Esophagus squamous epithelium (tissue), 5 donors: ENCODE measurements at regions not wholly inside any gene's neighbourhood (a gene's known extent, or its start where the extent isn't known, plus 50 kb on each side); places are given as distances from the start of the nearest gene placed in this dataset.

Experiments used
- DNase-seq: peaks from one replicate; lab custom pipeline; 2025; lab: John Stamatoyannopoulos, UW
- H3K27ac ChIP-seq, 4 donors: fragments of 200-600 bp; sonication (generic); one replicate each; pipeline ENCODE4 v1.5.1; 2016 to 2019; ENCODE audit warnings: mild to moderate bottlenecking in 1 of 4
- H3K27me3 ChIP-seq, 4 donors: fragments of 200-600 bp; sonication (generic); 1 replicate in 3 of 4; 2 replicates in 1 of 4; pipeline versions ENCODE4 v1.5.1 to v1.6.0; 2017 to 2021; ENCODE audit warnings: antibody characterized with exemption in 1 of 4
- H3K36me3 ChIP-seq, 3 donors: fragments of 200-600 bp; sonication (generic); one replicate each; pipeline ENCODE4 v1.5.1; 2016 to 2019
- H3K4me1 ChIP-seq, 3 donors: fragments of 200-600 bp; sonication (generic); one replicate each; pipeline ENCODE4 v1.5.1; 2017 to 2019
- H3K4me3 ChIP-seq, 4 donors: fragments of 200-600 bp; sonication (generic); 1 replicate in 3 of 4; 2 replicates in 1 of 4; pipeline ENCODE4 v1.5.1; 2016 to 2019; ENCODE audit warnings: mild to moderate bottlenecking in 2 of 4, moderate library complexity in 1 of 4
- H3K9me3 ChIP-seq, 3 donors: fragments of 200-600 bp; sonication (generic); one replicate each; pipeline ENCODE4 v1.5.1; 2016 to 2019
- POLR2A ChIP-seq, 4 donors: fragments of 450-650 bp; IDR thresholded peaks; one replicate each; pipeline ENCODE4 v1.6.1; 2017; ENCODE audit warnings: antibody characterized with exemption in 4 of 4, mild to moderate bottlenecking in 4 of 4, moderate library complexity in 3 of 4
- WGBS, 2 donors: methylation state at CpG; one replicate each; pipeline ENCODE4 v1.1.5; 2018; 5-methylcytosine and 5-hydroxymethylcytosine counted together
- intact Hi-C: fragments of 100-400 bp; cut with DNase I; formaldehyde crosslinking; loops from one replicate; pipeline ENCODE4 v1.15.0; 2022
- TF ChIP-seq, protein P1 (sequence below), 6 experiments: fragments of 450-650 bp in 4 of 6; fragments of 200-600 bp in 2 of 6; sonication (generic) in 2 of 6; IDR thresholded peaks; one replicate each; pipeline ENCODE4 v1.5.1; 2016 to 2019; ENCODE audit warnings: antibody characterized with exemption in 6 of 6, mild to moderate bottlenecking in 4 of 6, moderate library complexity in 4 of 6
- donor health status: DM: yes; HTN: yes; CAD: no.

DNA sequence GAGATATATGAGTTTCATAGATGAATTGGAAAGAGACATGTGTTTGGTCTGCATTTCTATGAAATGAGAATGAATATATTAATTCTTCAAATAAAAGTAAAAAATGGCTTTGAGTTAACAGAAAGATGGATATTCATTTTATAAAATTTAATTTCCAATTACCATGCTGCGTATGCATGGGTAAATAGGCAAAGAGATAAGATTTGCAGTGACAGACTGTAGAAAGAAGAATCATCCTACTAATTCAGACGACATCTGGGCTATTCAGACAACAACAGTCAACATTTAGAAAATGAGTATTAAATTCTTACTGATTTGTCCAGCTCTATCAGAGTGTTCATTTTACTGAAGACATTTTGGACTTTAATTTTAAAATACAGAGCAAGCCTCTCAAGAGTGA lies 602.2 kb upstream of the NRSN1 start:
- Histone ChIP-seq H3K36me3 (no peaks in the 10 kb centered on the region), H3K9me3 (no peaks in the 10 kb centered on the region), H3K27me3 (no peaks in the 10 kb centered on the region), H3K27ac (no peak overlapping the region), H3K4me1 (no peaks in the 10 kb centered on the region), H3K4me3 (no peak overlapping the region)
- no peak for DNase-seq
- TF ChIP-seq POLR2A (IDR thresholded peaks at IDR 0.05) = no peak
- TF ChIP-seq, protein P1, sequence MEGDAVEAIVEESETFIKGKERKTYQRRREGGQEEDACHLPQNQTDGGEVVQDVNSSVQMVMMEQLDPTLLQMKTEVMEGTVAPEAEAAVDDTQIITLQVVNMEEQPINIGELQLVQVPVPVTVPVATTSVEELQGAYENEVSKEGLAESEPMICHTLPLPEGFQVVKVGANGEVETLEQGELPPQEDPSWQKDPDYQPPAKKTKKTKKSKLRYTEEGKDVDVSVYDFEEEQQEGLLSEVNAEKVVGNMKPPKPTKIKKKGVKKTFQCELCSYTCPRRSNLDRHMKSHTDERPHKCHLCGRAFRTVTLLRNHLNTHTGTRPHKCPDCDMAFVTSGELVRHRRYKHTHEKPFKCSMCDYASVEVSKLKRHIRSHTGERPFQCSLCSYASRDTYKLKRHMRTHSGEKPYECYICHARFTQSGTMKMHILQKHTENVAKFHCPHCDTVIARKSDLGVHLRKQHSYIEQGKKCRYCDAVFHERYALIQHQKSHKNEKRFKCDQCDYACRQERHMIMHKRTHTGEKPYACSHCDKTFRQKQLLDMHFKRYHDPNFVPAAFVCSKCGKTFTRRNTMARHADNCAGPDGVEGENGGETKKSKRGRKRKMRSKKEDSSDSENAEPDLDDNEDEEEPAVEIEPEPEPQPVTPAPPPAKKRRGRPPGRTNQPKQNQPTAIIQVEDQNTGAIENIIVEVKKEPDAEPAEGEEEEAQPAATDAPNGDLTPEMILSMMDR (IDR thresholded peaks at IDR 0.05) = no peak
- WGBS, 2 donors = 81 to 85% methylated on average over 2 of the region's 2 CpGs
- intact Hi-C loops = no loop called here

DNA sequence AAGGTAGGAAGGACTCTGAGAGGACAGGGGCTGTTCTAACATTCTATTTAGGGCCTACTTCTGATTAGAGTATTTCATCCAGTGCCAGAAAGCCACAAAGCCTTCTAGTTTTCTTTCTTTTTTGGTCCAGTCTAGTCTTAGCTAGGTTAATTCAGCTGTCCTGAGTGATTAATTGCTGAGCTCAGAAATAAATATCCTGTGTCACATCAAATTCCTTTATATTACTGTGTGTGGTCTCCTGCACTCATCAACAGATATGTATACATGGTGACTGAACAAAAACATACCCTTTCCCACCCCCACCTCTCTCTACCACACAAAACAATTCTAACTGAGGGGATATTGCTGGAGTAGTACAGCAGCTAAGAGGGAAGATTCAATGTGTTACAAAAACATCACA lies 601.5 kb upstream of the NRSN1 start:
- Histone ChIP-seq H3K27me3 (no peaks in the 10 kb centered on the region), H3K9me3 (no peaks in the 10 kb centered on the region), H3K36me3 (no peaks in the 10 kb centered on the region), H3K27ac (no peak overlapping the region), H3K4me3 (no peak overlapping the region), H3K4me1 (no peaks in the 10 kb centered on the region)
- intact Hi-C loops = no loop called here
- TF ChIP-seq, protein P1 (IDR thresholded peaks at IDR 0.05) = no peak
- no peak for TF ChIP-seq POLR2A (IDR thresholded peaks at IDR 0.05)
- DNase-seq = no peak

DNA sequence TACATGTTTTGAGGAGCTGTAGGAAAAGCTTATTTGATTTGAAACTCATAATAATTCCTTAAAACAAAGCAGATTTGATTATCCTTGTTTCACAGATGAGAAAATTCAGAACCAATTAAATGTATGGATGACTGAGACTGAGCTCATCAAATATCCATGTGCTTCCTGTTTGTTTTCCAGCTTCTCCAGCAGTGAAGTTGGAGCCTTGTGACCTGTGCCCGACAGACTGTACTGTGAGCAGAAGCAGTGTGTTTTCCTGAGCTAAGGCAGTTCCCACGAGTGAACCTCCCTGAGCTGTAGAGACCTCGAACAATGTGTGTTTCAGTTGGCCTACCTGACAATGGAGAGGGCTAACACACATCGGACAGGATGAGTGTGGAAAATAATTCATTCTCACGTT lies 599.5 kb upstream of the NRSN1 start:
- H3K27ac ChIP-seq = no peak overlapping the region
- H3K4me1 ChIP-seq = no peaks in the 10 kb centered on the region
- WGBS, 2 donors = 61 to 72% methylated on average over 5 of the region's 5 CpGs
- intact Hi-C loops = no loop called here
- H3K9me3 ChIP-seq = no peaks in the 10 kb centered on the region
- no peak for TF ChIP-seq POLR2A (IDR thresholded peaks at IDR 0.05)
- TF ChIP-seq, protein P1 (IDR thresholded peaks at IDR 0.05) = no peak
- no peak for DNase-seq
- no peaks in the 10 kb centered on the region for H3K36me3 ChIP-seq
- H3K27me3 ChIP-seq = no peaks in the 10 kb centered on the region
- H3K4me3 ChIP-seq = no peak overlapping the region

DNA sequence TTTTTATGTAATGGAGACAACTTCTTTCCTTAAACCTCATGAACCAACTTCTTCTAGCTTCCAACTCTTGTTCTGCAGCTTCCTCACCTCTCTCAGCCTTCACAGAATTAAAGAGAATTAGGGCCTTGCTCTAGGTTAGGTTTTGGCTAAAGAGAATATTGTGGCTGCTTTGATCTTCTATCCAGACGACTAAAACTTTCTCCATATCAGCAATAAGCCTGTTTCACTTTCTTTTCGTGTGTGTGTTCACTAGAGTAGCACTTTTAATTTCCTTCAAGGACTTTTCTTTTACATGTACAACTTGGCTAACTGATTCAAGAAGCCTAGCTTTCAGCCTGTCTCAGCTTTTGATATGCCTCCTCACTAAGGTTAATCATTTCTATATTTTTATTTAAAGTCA lies 596.1 kb upstream of the NRSN1 start:
- intact Hi-C loops = no loop called here
- 51 to 54% methylated on average over 2 of the region's 2 CpGs for WGBS, 2 donors
- no peaks in the 10 kb centered on the region for H3K27me3 ChIP-seq
- no peaks in the 10 kb centered on the region for H3K4me1 ChIP-seq
- no peaks in the 10 kb centered on the region for H3K9me3 ChIP-seq
- H3K4me3 ChIP-seq = no peak overlapping the region
- H3K27ac ChIP-seq = no peak overlapping the region
- no peak for DNase-seq
- no peaks in the 10 kb centered on the region for H3K36me3 ChIP-seq
- no peak for TF ChIP-seq POLR2A (IDR thresholded peaks at IDR 0.05)
- TF ChIP-seq, protein P1 (IDR thresholded peaks at IDR 0.05) = no peak

DNA sequence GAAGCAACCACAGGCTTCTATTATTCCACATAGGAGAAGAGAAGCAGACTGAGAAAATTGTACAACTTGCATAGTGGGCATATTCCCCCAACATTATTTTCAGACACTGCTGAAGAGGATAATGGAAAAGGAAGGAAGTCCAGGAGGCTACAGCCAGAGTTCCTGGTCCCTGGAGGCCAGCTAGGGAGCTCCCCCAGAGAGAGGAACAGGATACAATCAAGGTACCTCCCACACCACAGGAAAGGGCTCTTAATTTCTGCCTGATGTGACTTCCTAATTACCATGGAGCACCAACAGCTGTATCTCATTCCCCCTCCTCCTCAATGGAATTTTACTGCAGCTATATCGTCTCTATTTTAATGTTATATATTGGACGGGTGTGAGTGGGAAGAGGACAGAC lies 594.3 kb upstream of the NRSN1 start:
- no peak overlapping the region for H3K27ac ChIP-seq
- 56 to 80% methylated on average over 2 of the region's 2 CpGs for WGBS, 2 donors

More for the DNA sequence above, 594.3 kb upstream of the NRSN1 start:
- H3K4me3 ChIP-seq = no peak overlapping the region
- H3K36me3 ChIP-seq = no peaks in the 10 kb centered on the region
- no peak for TF ChIP-seq POLR2A (IDR thresholded peaks at IDR 0.05)
- TF ChIP-seq, protein P1 (IDR thresholded peaks at IDR 0.05) = no peak
- no peaks in the 10 kb centered on the region for H3K9me3 ChIP-seq
- H3K4me1 ChIP-seq = no peaks in the 10 kb centered on the region
- no peaks in the 10 kb centered on the region for H3K27me3 ChIP-seq
- intact Hi-C loops = no loop called here
- no peak for DNase-seq
